OCI-LY3 (cell line): ENCODE measurements at regions not wholly inside any gene's neighbourhood (a gene's known extent, or its start where the extent isn't known, plus 50 kb on each side); places are given as distances from the start of the nearest gene placed in this dataset.

Source experiments
- H2AFZ ChIP-seq: fragments of 200-600, 300-600 bp; shearing (Covaris generic); 2 replicates; pipeline ENCODE4 v1.6.0; 2014; ENCODE audit warnings: antibody characterized with exemption, low read depth, low read length
- H3K27ac ChIP-seq: fragments of 200-600, 300-600 bp; sonication (generic); 2 replicates; pipeline ENCODE4 v1.5.1; 2014; ENCODE audit warnings: mild to moderate bottlenecking, low read length, moderate library complexity, mixed read lengths
- H3K27me3 ChIP-seq: fragments of 200-600, 300-600 bp; sonication (generic); 2 replicates; pipeline ENCODE4 v1.6.1; 2014; ENCODE audit warnings: low read depth, low read length, mixed read lengths
- H3K36me3 ChIP-seq: fragments of 200-600, 300-600 bp; sonication (generic); replicated peaks from 2 replicates; pipeline ENCODE3; 2014; ENCODE audit warnings: low read depth, low read length, mixed read lengths
- H3K4me1 ChIP-seq: fragments of 300-600, 200-600 bp; sonication (generic); 2 replicates; pipeline ENCODE4 v1.6.1; 2014; ENCODE audit warnings: low read length, mixed read lengths
- H3K4me2 ChIP-seq: fragments of 200-600, 300-600 bp; sonication (generic); 2 replicates; pipeline ENCODE4 v1.6.1; 2014; ENCODE audit warnings: low read length, mixed read lengths
- H3K4me3 ChIP-seq: fragments of 300-600, 200-600 bp; sonication (generic); 2 replicates; pipeline ENCODE4 v1.5.1; 2014; ENCODE audit warnings: antibody characterized with exemption, mild to moderate bottlenecking, low read length, moderate library complexity
- H3K79me2 ChIP-seq: fragments of 300-600, 200-600 bp; shearing (Covaris generic); 2 replicates; pipeline ENCODE4 v1.6.1; 2014; ENCODE audit warnings: mild to moderate bottlenecking, low read length, mixed read lengths
- H3K9ac ChIP-seq: fragments of 300-600, 200-600 bp; shearing (Covaris generic); 2 replicates; pipeline ENCODE4 v1.6.0; 2014; ENCODE audit warnings: mild to moderate bottlenecking, low read length, moderate library complexity
- H3K9me3 ChIP-seq: fragments of 200-600, 300-600 bp; shearing (Covaris generic); 2 replicates; pipeline ENCODE4 v1.6.1; 2014; ENCODE audit warnings: low read length, mixed read lengths; ENCODE audit not compliant: insufficient read depth
- H4K20me1 ChIP-seq: fragments of 200-600, 300-600 bp; sonication (generic); 2 replicates; pipeline ENCODE4 v1.6.1; 2016; ENCODE audit warnings: low read length, mixed read lengths; ENCODE audit not compliant: insufficient read depth
- CTCF ChIP-seq: fragments of 200-600, 300-600 bp; sonication (generic); IDR thresholded peaks from 2 replicates; pipeline ENCODE4 v1.5.1; 2014; ENCODE audit warnings: antibody characterized with exemption, low read length, low read depth
- EZH2phosphoT487 ChIP-seq: fragments of 200-600 bp; shearing (Covaris generic); IDR thresholded peaks from 2 replicates; pipeline ENCODE4 v1.6.1; 2018; ENCODE audit warnings: antibody characterized with exemption, mixed run types, low read depth

- Histone ChIP-seq H2AFZ (no peak overlapping the region), H3K4me3 (no peak overlapping the region), H3K27me3 (peaks cover 24% of the 10 kb centered on the region; the same call in 1 of the 2 replicates), H3K9me3 (no peaks in the 10 kb centered on the region), H3K4me2 (no peak overlapping the region), H3K27ac (no peak overlapping the region), H3K36me3 (no peaks in the 10 kb centered on the region), H4K20me1 (no peaks in the 10 kb centered on the region), H3K4me1 (peaks cover 66% of the 10 kb centered on the region), H3K79me2 (no peaks in the 10 kb centered on the region), H3K9ac (no peak overlapping the region)
- TF ChIP-seq CTCF (no peak), EZH2phosphoT487 (no peak)
These were observed 101.4 kb upstream of the CXCR4 start for GRCh38 chr2:136219341-136219740.

GRCh38 chr2:136217996-136218395 lies 100.0 kb upstream of the CXCR4 start:
- Histone ChIP-seq H3K9ac (no peak overlapping the region), H2AFZ (no peak overlapping the region), H3K27ac (no peak overlapping the region), H3K27me3 (peaks cover 24% of the 10 kb centered on the region; the same call in 1 of the 2 replicates), H3K4me2 (peak overlapping the region; percentile 67), H3K4me3 (peak overlapping the region; percentile 14; the same call in 1 of the 2 replicates), H4K20me1 (no peaks in the 10 kb centered on the region), H3K4me1 (peaks cover 79% of the 10 kb centered on the region), H3K36me3 (no peaks in the 10 kb centered on the region), H3K79me2 (no peaks in the 10 kb centered on the region), H3K9me3 (0 out of 2 replicates have a peak, but pooled peaks cover 3% of the 10 kb centered on the region)
- TF ChIP-seq CTCF (no peak), EZH2phosphoT487 (no peak)

- Histone ChIP-seq H2AFZ (no peak overlapping the region), H3K36me3 (no peaks in the 10 kb centered on the region), H3K4me3 (no peak overlapping the region), H3K9me3 (0 out of 2 replicates have a peak, but pooled peaks cover 3% of the 10 kb centered on the region), H3K27ac (no peak overlapping the region), H4K20me1 (no peaks in the 10 kb centered on the region), H3K4me1 (peaks cover 92% of the 10 kb centered on the region), H3K79me2 (no peaks in the 10 kb centered on the region), H3K27me3 (peaks cover 19% of the 10 kb centered on the region; the same call in 1 of the 2 replicates), H3K4me2 (no peak overlapping the region), H3K9ac (no peak overlapping the region)
- TF ChIP-seq EZH2phosphoT487 (no peak), CTCF (no peak)
These were observed 98.0 kb upstream of the CXCR4 start for GRCh38 chr2:136215908-136216472.

GRCh38 chr2:136215449-136215848 lies 97.5 kb upstream of the CXCR4 start:
- Histone ChIP-seq H2AFZ (no peak overlapping the region), H3K27ac (no peak overlapping the region), H3K27me3 (peaks cover 19% of the 10 kb centered on the region; the same call in 1 of the 2 replicates), H3K4me2 (no peak overlapping the region), H3K36me3 (peaks cover under 1% of the 10 kb centered on the region), H3K4me1 (peaks cover 89% of the 10 kb centered on the region), H3K79me2 (no peaks in the 10 kb centered on the region), H3K9me3 (peaks cover 6% of the 10 kb centered on the region; the same call in 1 of the 2 replicates), H3K4me3 (no peak overlapping the region), H4K20me1 (no peaks in the 10 kb centered on the region), H3K9ac (no peak overlapping the region)
- TF ChIP-seq CTCF (no peak), EZH2phosphoT487 (no peak)
